CD14-positive monocyte (primary cell): ENCODE measurements at regions not wholly inside any gene's neighbourhood (a gene's known extent, or its start where the extent isn't known, plus 50 kb on each side); places are given as distances from the start of the nearest gene placed in this dataset.

Experiments used
- DNase-seq, 3 donors: peaks; one replicate each; pipeline ENCODE4 v3.0.0-alpha.2; 2011 to 2022
- H2AFZ ChIP-seq: 2 replicates; pipeline ENCODE4 v1.6.0; 2012; ENCODE audit warnings: mild to moderate bottlenecking, low read depth, low read length, inconsistent platforms; ENCODE audit not compliant: insufficient read depth, poor library complexity, severe bottlenecking
- H3K27ac ChIP-seq, 2 donors: 1 replicate in 1 of 2; 2 replicates in 1 of 2; pipeline ENCODE4 v1.5.1; 2012 to 2013; ENCODE audit warnings: low read length in 2 of 2, control low read depth in 1 of 2, inconsistent platforms in 1 of 2, low read depth in 1 of 2, mild to moderate bottlenecking in 1 of 2
- H3K27me3 ChIP-seq, 2 donors: one replicate each; pipeline versions ENCODE4 v1.6.0 to v1.6.1; 2011 to 2013; ENCODE audit warnings: low read length in 2 of 2; ENCODE audit not compliant: control insufficient read depth in 2 of 2, insufficient read depth in 2 of 2
- H3K36me3 ChIP-seq, 2 donors: replicated peaks in 1 of 2; 1 replicate in 1 of 2; 2 replicates in 1 of 2; pipeline versions ENCODE4 v1.5.1 to v1.6.1; 2012 to 2013; ENCODE audit warnings: low read length in 2 of 2, control low read depth in 1 of 2, inconsistent platforms in 1 of 2, mild to moderate bottlenecking in 1 of 2; ENCODE audit not compliant: insufficient read depth in 2 of 2, control insufficient read depth in 1 of 2
- H3K4me1 ChIP-seq, 2 donors: 1 replicate in 1 of 2; 2 replicates in 1 of 2; pipeline versions ENCODE4 v1.5.1 to v1.6.1; 2012 to 2013; ENCODE audit warnings: low read length in 2 of 2, control low read depth in 1 of 2, inconsistent platforms in 1 of 2, mild to moderate bottlenecking in 1 of 2, moderate library complexity in 1 of 2; ENCODE audit not compliant: insufficient read depth in 2 of 2, control insufficient read depth in 1 of 2
- H3K4me2 ChIP-seq: replicated peaks from 2 replicates; pipeline ENCODE3; 2012; ENCODE audit warnings: low read length, moderate library complexity, mild to moderate bottlenecking; ENCODE audit not compliant: poor library complexity, severe bottlenecking; ENCODE audit errors: extremely low read depth
- H3K4me3 ChIP-seq, 3 experiments: fragments of 200-600 bp in 1 of 3; sonication (generic) in 1 of 3; replicated peaks in 1 of 3; 1 replicate in 2 of 3; 2 replicates in 1 of 3; pipeline ENCODE4 v1.5.1; 2011 to 2013; ENCODE audit warnings: low read length in 3 of 3, mild to moderate bottlenecking in 3 of 3, control low read depth in 2 of 3, low read depth in 2 of 3, inconsistent platforms in 1 of 3, moderate library complexity in 1 of 3
- H3K79me2 ChIP-seq: 2 replicates; pipeline ENCODE4 v1.6.0; 2012; ENCODE audit warnings: mild to moderate bottlenecking, control low read depth, inconsistent platforms, low read length, moderate library complexity; ENCODE audit not compliant: insufficient read depth
- H3K9ac ChIP-seq: 2 replicates; pipeline ENCODE4 v1.6.0; 2017; ENCODE audit warnings: low read length, mild to moderate bottlenecking; ENCODE audit not compliant: insufficient read depth, poor library complexity, severe bottlenecking
- H3K9me3 ChIP-seq, 2 donors: replicated peaks in 1 of 2; 1 replicate in 1 of 2; 2 replicates in 1 of 2; pipeline versions ENCODE4 v1.5.1 to v1.6.1; 2012 to 2013; ENCODE audit warnings: low read length in 2 of 2, control low read depth in 1 of 2; ENCODE audit not compliant: control insufficient read depth in 1 of 2, insufficient read depth in 1 of 2
- H4K20me1 ChIP-seq: 2 replicates; pipeline ENCODE4 v1.6.0; 2012; ENCODE audit warnings: mild to moderate bottlenecking, low read length, control low read depth, moderate library complexity; ENCODE audit not compliant: insufficient read depth
- H3K27ac Mint-ChIP-seq, 7 donors: one replicate each; pipeline ENCODE4 v1.8.0; 2020; ENCODE audit warnings: mild to moderate bottlenecking in 7 of 7, mixed read lengths in 7 of 7, moderate library complexity in 6 of 7, inconsistent platforms in 2 of 7
- H3K27me3 Mint-ChIP-seq, 3 donors: one replicate each; pipeline ENCODE4 v1.8.0; 2021 to 2022; ENCODE audit warnings: low read depth in 3 of 3, mild to moderate bottlenecking in 3 of 3, mixed read lengths in 3 of 3, moderate library complexity in 3 of 3, inconsistent platforms in 1 of 3
- H3K36me3 Mint-ChIP-seq, 2 donors: one replicate each; pipeline ENCODE4 v1.8.0; 2020; ENCODE audit warnings: mixed read lengths in 2 of 2, inconsistent platforms in 1 of 2, mild to moderate bottlenecking in 1 of 2
- H3K4me1 Mint-ChIP-seq: one replicate; pipeline ENCODE4 v1.8.0; 2020; ENCODE audit warnings: mild to moderate bottlenecking, mixed read lengths
- H3K4me3 Mint-ChIP-seq, 2 donors: one replicate each; pipeline ENCODE4 v1.8.0; 2020; ENCODE audit warnings: mild to moderate bottlenecking in 2 of 2, mixed read lengths in 2 of 2, moderate library complexity in 1 of 2
- H3K9me3 Mint-ChIP-seq, 7 donors: one replicate each; pipeline ENCODE4 v1.8.0; 2020 to 2022; ENCODE audit warnings: mixed read lengths in 7 of 7, mild to moderate bottlenecking in 6 of 7, moderate library complexity in 6 of 7, inconsistent platforms in 2 of 7
- WGBS: methylation state at CpG from one replicate; pipeline ENCODE4 v1.1.5; 2013; ENCODE audit warnings: missing lambda C conversion rate; ENCODE audit not compliant: insufficient coverage; 5-methylcytosine and 5-hydroxymethylcytosine counted together
- intact Hi-C, 2 donors: fragments of 100-400 bp; cut with micrococcal nuclease; formaldehyde crosslinking; loops; one replicate each; pipeline versions ENCODE4 v1.15.0 to v1.15.1; 2023
- TF ChIP-seq, protein P1 (sequence below): fragments of 200-600 bp; IDR thresholded peaks from one replicate; pipeline ENCODE4 v1.8.0; 2022; ENCODE audit warnings: antibody characterized with exemption, mild to moderate bottlenecking

DNA sequence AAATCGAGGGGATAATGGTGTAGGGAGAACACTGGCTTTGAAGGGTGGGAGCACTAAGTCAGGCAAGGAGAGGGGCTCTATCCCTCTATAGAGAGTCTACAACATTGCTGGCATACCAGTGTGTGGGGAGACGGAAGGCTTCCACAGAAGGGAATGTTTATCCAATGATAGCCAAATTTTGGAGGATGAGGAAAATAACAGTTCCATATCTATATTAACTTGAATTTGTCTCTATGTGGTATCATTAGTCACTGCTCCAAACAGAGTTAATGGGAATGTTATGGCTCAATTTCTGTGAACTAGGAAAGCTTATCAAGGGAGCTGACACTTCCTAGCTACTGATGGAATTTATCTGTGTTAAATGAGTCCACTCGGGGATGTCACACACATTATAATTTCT, 208.9 kb upstream of the PHACTR1 start:
- no peaks in the 10 kb centered on the region for H3K9me3 ChIP-seq
- TF ChIP-seq, protein P1, sequence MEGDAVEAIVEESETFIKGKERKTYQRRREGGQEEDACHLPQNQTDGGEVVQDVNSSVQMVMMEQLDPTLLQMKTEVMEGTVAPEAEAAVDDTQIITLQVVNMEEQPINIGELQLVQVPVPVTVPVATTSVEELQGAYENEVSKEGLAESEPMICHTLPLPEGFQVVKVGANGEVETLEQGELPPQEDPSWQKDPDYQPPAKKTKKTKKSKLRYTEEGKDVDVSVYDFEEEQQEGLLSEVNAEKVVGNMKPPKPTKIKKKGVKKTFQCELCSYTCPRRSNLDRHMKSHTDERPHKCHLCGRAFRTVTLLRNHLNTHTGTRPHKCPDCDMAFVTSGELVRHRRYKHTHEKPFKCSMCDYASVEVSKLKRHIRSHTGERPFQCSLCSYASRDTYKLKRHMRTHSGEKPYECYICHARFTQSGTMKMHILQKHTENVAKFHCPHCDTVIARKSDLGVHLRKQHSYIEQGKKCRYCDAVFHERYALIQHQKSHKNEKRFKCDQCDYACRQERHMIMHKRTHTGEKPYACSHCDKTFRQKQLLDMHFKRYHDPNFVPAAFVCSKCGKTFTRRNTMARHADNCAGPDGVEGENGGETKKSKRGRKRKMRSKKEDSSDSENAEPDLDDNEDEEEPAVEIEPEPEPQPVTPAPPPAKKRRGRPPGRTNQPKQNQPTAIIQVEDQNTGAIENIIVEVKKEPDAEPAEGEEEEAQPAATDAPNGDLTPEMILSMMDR = no peak
- H3K4me3 Mint-ChIP-seq = no peak overlapping the region
- no peak overlapping the region for H3K4me3 ChIP-seq
- peaks cover 0 to 2% (median 0%) of the 10 kb centered on the region in 3 donors for H3K27me3 Mint-ChIP-seq
- no peaks in the 10 kb centered on the region for H3K4me1 Mint-ChIP-seq
- no peaks in the 10 kb centered on the region for H3K79me2 ChIP-seq
- intact Hi-C loops = no loop called here
- no peak overlapping the region for H3K27ac ChIP-seq
- DNase-seq = no peak
- H3K36me3 Mint-ChIP-seq = no peaks in the 10 kb centered on the region
- H3K9me3 Mint-ChIP-seq = peaks cover 0 to 4% (median 0%) of the 10 kb centered on the region in 7 donors
- H3K36me3 ChIP-seq = no peaks in the 10 kb centered on the region
- no peaks in the 10 kb centered on the region for H3K27me3 ChIP-seq
- WGBS = 100% methylated on average over 1 of the region's 3 CpGs
- no peak overlapping the region for H3K27ac Mint-ChIP-seq
- no peaks in the 10 kb centered on the region for H3K4me1 ChIP-seq
- H3K9ac ChIP-seq = no peak overlapping the region
- H3K4me2 ChIP-seq = no peak overlapping the region
- no peaks in the 10 kb centered on the region for H4K20me1 ChIP-seq
- H2AFZ ChIP-seq = no peak overlapping the region

- intact Hi-C loops = no loop called here
- Histone ChIP-seq H3K4me1 (no peaks in the 10 kb centered on the region), H3K27me3 (no peaks in the 10 kb centered on the region), H3K27ac (no peak overlapping the region), H3K79me2 (no peaks in the 10 kb centered on the region), H3K9me3 (no peaks in the 10 kb centered on the region), H2AFZ (no peak overlapping the region), H3K4me3 (no peak overlapping the region), H3K4me2 (no peak overlapping the region), H4K20me1 (no peaks in the 10 kb centered on the region), H3K36me3 (no peaks in the 10 kb centered on the region), H3K9ac (no peak overlapping the region)
- Mint-ChIP-seq H3K27ac (no peak overlapping the region), H3K36me3 (no peaks in the 10 kb centered on the region), H3K4me1 (no peaks in the 10 kb centered on the region), H3K27me3 (peaks cover 0 to 2% (median 0%) of the 10 kb centered on the region in 3 donors), H3K9me3 (peaks cover 0 to 4% (median 0%) of the 10 kb centered on the region in 7 donors), H3K4me3 (no peak overlapping the region)
- no peak for DNase-seq
- TF ChIP-seq, protein P1 = no peak
- WGBS = no CpG with 5 or more reads among the region's 4 CpGs
Measured at GRCh38 chr6:12508553-12508952, 208.0 kb upstream of the PHACTR1 start.
